ENCODE measurements at regions not wholly inside any gene's neighbourhood (a gene's known extent, or its start where the extent isn't known, plus 50 kb on each side); places are given as distances from the start of the nearest gene placed in this dataset.

GRCh38 chr12:111105294-111105693 lies 184.9 kb upstream of the MYL2 start:
- FAIRE-seq (no peak), DNase-seq (no peak)
- Histone ChIP-seq H3K9me3 (ENCODE audit: control insufficient read depth in 2 of 2, insufficient read depth in 1 of 2, low read depth in 1 of 2, low read length in 1 of 2) (peaks cover 0 to 2% of the 10 kb centered on the region in 2 donors), H3K36me3 (ENCODE audit: control insufficient read depth in 3 of 3, insufficient read depth in 2 of 3, low read depth in 1 of 3, low read length in 3 of 3) (no peaks in the 10 kb centered on the region), H3K4me1 (ENCODE audit: control insufficient read depth in 3 of 3, insufficient read depth in 2 of 3, low read depth in 1 of 3, low read length in 2 of 3) (no peaks in the 10 kb centered on the region), H3K4me3 (ENCODE audit: low read depth in 1 of 3, low read length in 3 of 3) (no peak overlapping the region), H3K27ac (ENCODE audit: low read depth in 1 of 3, low read length in 2 of 3) (no peak overlapping the region), H3K27me3 (ENCODE audit: control insufficient read depth in 3 of 3, insufficient read depth in 3 of 3, low read length in 3 of 3) (peaks cover 0 to 2% (median 0%) of the 10 kb centered on the region in 3 donors)
- WGBS, 3 donors: 42 to 65% (median 47%) methylated on average over 6 of the region's 6 CpGs

GRCh38 chr12:111103583-111103982 lies 183.2 kb upstream of the MYL2 start:
- H3K4me1 ChIP-seq (ENCODE audit: control insufficient read depth in 3 of 3, insufficient read depth in 2 of 3, low read depth in 1 of 3, low read length in 2 of 3): no peaks in the 10 kb centered on the region
- H3K9me3 ChIP-seq (ENCODE audit: control insufficient read depth in 2 of 2, insufficient read depth in 1 of 2, low read depth in 1 of 2, low read length in 1 of 2): no peaks in the 10 kb centered on the region
- DNase-seq (no peak), FAIRE-seq (no peak)
- peaks cover 0 to 2% (median 0%) of the 10 kb centered on the region in 3 donors for H3K27me3 ChIP-seq (ENCODE audit: control insufficient read depth in 3 of 3, insufficient read depth in 3 of 3, low read length in 3 of 3)
- H3K27ac ChIP-seq (ENCODE audit: low read depth in 1 of 3, low read length in 2 of 3): no peak overlapping the region
- H3K4me3 ChIP-seq (ENCODE audit: low read depth in 1 of 3, low read length in 3 of 3): no peak overlapping the region
- 24 to 66% (median 41%) methylated on average over 2 of the region's 2 CpGs for WGBS, 3 donors
- no peaks in the 10 kb centered on the region for H3K36me3 ChIP-seq (ENCODE audit: control insufficient read depth in 3 of 3, insufficient read depth in 2 of 3, low read depth in 1 of 3, low read length in 3 of 3)

- FAIRE-seq (no peak), DNase-seq (no peak)
- no peaks in the 10 kb centered on the region for H3K4me1 ChIP-seq (ENCODE audit: control insufficient read depth in 3 of 3, insufficient read depth in 2 of 3, low read depth in 1 of 3, low read length in 2 of 3)
- no peak overlapping the region for H3K27ac ChIP-seq (ENCODE audit: low read depth in 1 of 3, low read length in 2 of 3)
- no peaks in the 10 kb centered on the region for H3K36me3 ChIP-seq (ENCODE audit: control insufficient read depth in 3 of 3, insufficient read depth in 2 of 3, low read depth in 1 of 3, low read length in 3 of 3)
- H3K4me3 ChIP-seq (ENCODE audit: low read depth in 1 of 3, low read length in 3 of 3): no peak overlapping the region
- no peaks in the 10 kb centered on the region for H3K9me3 ChIP-seq (ENCODE audit: control insufficient read depth in 2 of 2, insufficient read depth in 1 of 2, low read depth in 1 of 2, low read length in 1 of 2)
- 55 to 76% (median 66%) methylated on average over 14 of the region's 14 CpGs for WGBS, 3 donors
- H3K27me3 ChIP-seq (ENCODE audit: control insufficient read depth in 3 of 3, insufficient read depth in 3 of 3, low read length in 3 of 3): peaks cover 0 to 2% (median 0%) of the 10 kb centered on the region in 3 donors
Measured at GRCh38 chr12:111102102-111102739, 181.8 kb upstream of the MYL2 start.

GRCh38 chr12:111101003-111101402 lies 180.6 kb upstream of the MYL2 start:
- Histone ChIP-seq H3K36me3 (ENCODE audit: control insufficient read depth in 3 of 3, insufficient read depth in 2 of 3, low read depth in 1 of 3, low read length in 3 of 3) (no peaks in the 10 kb centered on the region), H3K4me3 (ENCODE audit: low read depth in 1 of 3, low read length in 3 of 3) (no peak overlapping the region), H3K9me3 (ENCODE audit: control insufficient read depth in 2 of 2, insufficient read depth in 1 of 2, low read depth in 1 of 2, low read length in 1 of 2) (no peaks in the 10 kb centered on the region), H3K27ac (ENCODE audit: low read depth in 1 of 3, low read length in 2 of 3) (no peak overlapping the region), H3K27me3 (ENCODE audit: control insufficient read depth in 3 of 3, insufficient read depth in 3 of 3, low read length in 3 of 3) (peaks cover 0 to 2% (median 0%) of the 10 kb centered on the region in 3 donors), H3K4me1 (ENCODE audit: control insufficient read depth in 3 of 3, insufficient read depth in 2 of 3, low read depth in 1 of 3, low read length in 2 of 3) (no peaks in the 10 kb centered on the region)
- DNase-seq (no peak), FAIRE-seq (no peak)
- 81 to 87% (median 83%) methylated on average over 7 of the region's 7 CpGs for WGBS, 3 donors

- no peaks in the 10 kb centered on the region for H3K4me1 ChIP-seq (ENCODE audit: control insufficient read depth in 3 of 3, insufficient read depth in 2 of 3, low read depth in 1 of 3, low read length in 2 of 3)
- no peak overlapping the region for H3K27ac ChIP-seq (ENCODE audit: low read depth in 1 of 3, low read length in 2 of 3)
- H3K36me3 ChIP-seq (ENCODE audit: control insufficient read depth in 3 of 3, insufficient read depth in 2 of 3, low read depth in 1 of 3, low read length in 3 of 3): no peaks in the 10 kb centered on the region
- H3K9me3 ChIP-seq (ENCODE audit: control insufficient read depth in 2 of 2, insufficient read depth in 1 of 2, low read depth in 1 of 2, low read length in 1 of 2): no peaks in the 10 kb centered on the region
- H3K4me3 ChIP-seq (ENCODE audit: low read depth in 1 of 3, low read length in 3 of 3): no peak overlapping the region
- FAIRE-seq: no peak
- H3K27me3 ChIP-seq (ENCODE audit: control insufficient read depth in 3 of 3, insufficient read depth in 3 of 3, low read length in 3 of 3): peaks cover 0 to 2% (median 0%) of the 10 kb centered on the region in 3 donors
- no peak for DNase-seq
- 69 to 80% (median 71%) methylated on average over 4 of the region's 4 CpGs for WGBS, 3 donors
Measured at GRCh38 chr12:111100554-111100953, 180.2 kb upstream of the MYL2 start.

- Histone ChIP-seq H3K4me3 (ENCODE audit: low read depth in 1 of 3, low read length in 3 of 3) (no peak overlapping the region), H3K36me3 (ENCODE audit: control insufficient read depth in 3 of 3, insufficient read depth in 2 of 3, low read depth in 1 of 3, low read length in 3 of 3) (no peaks in the 10 kb centered on the region), H3K27ac (ENCODE audit: low read depth in 1 of 3, low read length in 2 of 3) (no peak overlapping the region), H3K27me3 (ENCODE audit: control insufficient read depth in 3 of 3, insufficient read depth in 3 of 3, low read length in 3 of 3) (peaks cover 0 to 2% (median 0%) of the 10 kb centered on the region in 3 donors), H3K9me3 (ENCODE audit: control insufficient read depth in 2 of 2, insufficient read depth in 1 of 2, low read depth in 1 of 2, low read length in 1 of 2) (no peaks in the 10 kb centered on the region), H3K4me1 (ENCODE audit: control insufficient read depth in 3 of 3, insufficient read depth in 2 of 3, low read depth in 1 of 3, low read length in 2 of 3) (no peaks in the 10 kb centered on the region)
- FAIRE-seq (no peak), DNase-seq (no peak)
- 83 to 88% (median 87%) methylated on average over 15 of the region's 15 CpGs for WGBS, 3 donors
Measured at GRCh38 chr12:111100003-111100402, 179.6 kb upstream of the MYL2 start.

GRCh38 chr12:111099186-111099585 lies 178.8 kb upstream of the MYL2 start:
- DNase-seq: no peak
- no peak for FAIRE-seq

GRCh38 chr12:111094157-111095010 lies 174.0 kb upstream of the MYL2 start:
- no peaks in the 10 kb centered on the region for H3K36me3 ChIP-seq (ENCODE audit: control insufficient read depth in 3 of 3, insufficient read depth in 2 of 3, low read depth in 1 of 3, low read length in 3 of 3)
- DNase-seq: no peak
- H3K4me3 ChIP-seq (ENCODE audit: low read depth in 1 of 3, low read length in 3 of 3): no peak overlapping the region
- peaks cover 0 to 7% (median 0%) of the 10 kb centered on the region in 3 donors for H3K27me3 ChIP-seq (ENCODE audit: control insufficient read depth in 3 of 3, insufficient read depth in 3 of 3, low read length in 3 of 3)
- 64 to 75% (median 75%) methylated on average over 16 of the region's 16 CpGs for WGBS, 3 donors
- no peaks in the 10 kb centered on the region for H3K4me1 ChIP-seq (ENCODE audit: control insufficient read depth in 3 of 3, insufficient read depth in 2 of 3, low read depth in 1 of 3, low read length in 2 of 3)
- H3K9me3 ChIP-seq (ENCODE audit: control insufficient read depth in 2 of 2, insufficient read depth in 1 of 2, low read depth in 1 of 2, low read length in 1 of 2): no peaks in the 10 kb centered on the region
- H3K27ac ChIP-seq (ENCODE audit: low read depth in 1 of 3, low read length in 2 of 3): no peak overlapping the region
- FAIRE-seq: no peak

More at GRCh38 chr12:111099186-111099585, 178.8 kb upstream of the MYL2 start:
- Histone ChIP-seq H3K9me3 (ENCODE audit: control insufficient read depth in 2 of 2, insufficient read depth in 1 of 2, low read depth in 1 of 2, low read length in 1 of 2) (no peaks in the 10 kb centered on the region), H3K36me3 (ENCODE audit: control insufficient read depth in 3 of 3, insufficient read depth in 2 of 3, low read depth in 1 of 3, low read length in 3 of 3) (no peaks in the 10 kb centered on the region), H3K27me3 (ENCODE audit: control insufficient read depth in 3 of 3, insufficient read depth in 3 of 3, low read length in 3 of 3) (peaks cover 0 to 4% (median 2%) of the 10 kb centered on the region in 3 donors), H3K27ac (ENCODE audit: low read depth in 1 of 3, low read length in 2 of 3) (no peak overlapping the region), H3K4me3 (ENCODE audit: low read depth in 1 of 3, low read length in 3 of 3) (no peak overlapping the region), H3K4me1 (ENCODE audit: control insufficient read depth in 3 of 3, insufficient read depth in 2 of 3, low read depth in 1 of 3, low read length in 2 of 3) (no peaks in the 10 kb centered on the region)
- WGBS, 3 donors: 49 to 66% (median 58%) methylated on average over 8 of the region's 8 CpGs

Data from small intestine (tissue), 7 donors.